ENCODE measurements at regions not wholly inside any gene's neighbourhood (a gene's known extent, or its start where the extent isn't known, plus 50 kb on each side); places are given as distances from the start of the nearest gene placed in this dataset.

DNA sequence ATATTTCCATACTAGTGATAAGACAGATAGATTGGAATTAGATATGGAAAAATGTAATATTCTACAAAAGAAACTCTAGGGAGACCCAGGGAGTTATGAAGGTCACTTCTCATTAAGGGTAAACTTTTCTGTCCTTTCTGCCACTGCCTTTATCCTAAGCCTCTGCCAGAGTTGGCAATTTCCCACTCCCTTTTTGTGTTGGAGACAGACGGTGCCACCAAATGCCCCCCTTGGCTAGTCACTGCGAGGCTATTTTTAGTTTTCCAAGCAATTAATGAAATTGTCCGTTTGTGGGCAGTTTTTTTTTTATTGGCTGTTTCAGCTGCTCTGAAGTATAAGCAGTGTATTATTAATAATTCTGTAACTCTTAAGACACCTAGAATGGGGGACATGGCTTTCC is 67.6 kb upstream of the TENM4 start:
- no peak overlapping the region for H4K5ac ChIP-seq (ENCODE audit: insufficient read length, low read depth, low read length)
- Mint-ChIP-seq H3K9me3 (no peaks in the 10 kb centered on the region), H3K4me1 (peaks cover 13 to 16% of the 10 kb centered on the region in 2 experiments), H3K27me3 (ENCODE audit: low read depth) (no peaks in the 10 kb centered on the region; the same call in 1 of the 2 replicates), H3K27ac (no peak overlapping the region), H3K4me3 (no peak overlapping the region), H3K36me3 (ENCODE audit: insufficient read depth in 1 of 3, low read depth in 3 of 3) (no peaks in the 10 kb centered on the region; a peak in 1 of 7 replicates)
- H3K4ac ChIP-seq (ENCODE audit: low read depth, low read length): no peak overlapping the region
- no peak overlapping the region for H3K56ac ChIP-seq (ENCODE audit: insufficient read length, low read depth, low read length)
- TF ChIP-seq CTCF (conservative IDR thresholded peaks at IDR 0.05): no peak
- H3K27me3 ChIP-seq (ENCODE audit: insufficient read depth, low read length): no peaks in the 10 kb centered on the region
- H2BK120ac ChIP-seq (ENCODE audit: low read depth, low read length, poor library complexity, severe bottlenecking): no peak overlapping the region
- no peaks in the 10 kb centered on the region for H3K4me1 ChIP-seq (ENCODE audit: insufficient read depth, low read length)
- H2BK15ac ChIP-seq (ENCODE audit: low read depth, low read length): no peak overlapping the region
- no peaks in the 10 kb centered on the region for H3K9me3 ChIP-seq (ENCODE audit: control insufficient read depth, low read depth, low read length)
- H3K4me2 ChIP-seq (ENCODE audit: insufficient read depth, insufficient read length, low read length): no peak overlapping the region
- H3K79me2 ChIP-seq (ENCODE audit: insufficient read depth, low read length): no peaks in the 10 kb centered on the region
- WGBS (ENCODE audit: extremely low coverage, insufficient read length, low lambda C conversion rate): no CpG with 5 or more reads among the region's 3 CpGs
- H3T11ph ChIP-seq (ENCODE audit: low read length): no peak overlapping the region
- no peaks in the 10 kb centered on the region for H4K20me1 ChIP-seq (ENCODE audit: control insufficient read depth, insufficient read depth, insufficient read length)
- H3K18ac ChIP-seq (ENCODE audit: insufficient read length, low read depth, low read length): no peak overlapping the region
- H4K8ac ChIP-seq (replicated peaks; ENCODE audit: insufficient read length, low read depth, low read length): no peak overlapping the region
- no peak overlapping the region for H2AFZ ChIP-seq (ENCODE audit: low read length)
- H2BK12ac ChIP-seq (ENCODE audit: insufficient read length, low read depth, low read length): no peak overlapping the region
- no peaks in the 10 kb centered on the region for H3K23me2 ChIP-seq (ENCODE audit: insufficient read length, low read depth, low read length, poor library complexity, severe bottlenecking)
- no peak overlapping the region for H2BK20ac ChIP-seq (ENCODE audit: low read depth, low read length, poor library complexity, severe bottlenecking)
- no peak overlapping the region for H2AK5ac ChIP-seq (ENCODE audit: insufficient read length, low read length)
- no peak overlapping the region for H3K23ac ChIP-seq (ENCODE audit: insufficient read length, low read depth, low read length)
- DNase-seq: no peak
- no peak overlapping the region for H4K91ac ChIP-seq (ENCODE audit: insufficient read length, low read depth, low read length)
- H2BK5ac ChIP-seq (ENCODE audit: insufficient read length, low read length): no peak overlapping the region
- no peaks in the 10 kb centered on the region for H3K79me1 ChIP-seq (ENCODE audit: insufficient read depth, low read depth, low read length, poor library complexity, severe bottlenecking)
- no peak overlapping the region for H3K14ac ChIP-seq (ENCODE audit: insufficient read depth, low read length)
- no peak overlapping the region for H3K27ac ChIP-seq (ENCODE audit: insufficient read length, low read depth, low read length)
- no peak overlapping the region for H3K9ac ChIP-seq (ENCODE audit: extremely low read depth, insufficient read length, low read length)

Measured in H9 (cell line).